ENCODE measurements at regions not wholly inside any gene's neighbourhood (a gene's known extent, or its start where the extent isn't known, plus 50 kb on each side); places are given as distances from the start of the nearest gene placed in this dataset.
"Not testable (repeated sequence)": the region's sequence is repeated elsewhere in the genome, so short reads cannot be mapped to it uniquely, and the experiment has no call there.

DNA sequence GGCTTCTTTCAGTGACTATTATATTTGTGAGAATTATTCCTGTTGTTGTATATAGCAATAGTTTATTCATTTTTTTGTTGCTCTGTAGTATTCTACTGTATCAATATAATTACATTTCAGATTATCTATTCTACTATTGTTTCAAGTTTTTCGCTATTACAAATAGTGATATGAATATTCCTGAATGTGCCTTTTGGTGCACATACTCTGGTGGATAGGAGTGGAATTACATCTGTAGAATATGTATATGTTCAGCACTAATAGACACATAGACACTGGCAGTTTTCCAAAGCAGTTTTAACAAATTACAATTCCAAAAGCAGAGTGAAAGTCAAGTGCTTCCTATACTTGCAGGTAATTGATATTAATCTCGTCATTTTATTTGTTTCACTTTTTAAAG, 696.2 kb upstream of the PRMT6 start:
- intact Hi-C loops (cut with micrococcal nuclease): no loop called here

- intact Hi-C loops (cut with micrococcal nuclease): no loop called here
Measured at GRCh38 chr1:106366627-106367319, 689.7 kb upstream of the PRMT6 start.

GRCh38 chr1:106378261-106378660, 678.2 kb upstream of the PRMT6 start:
- intact Hi-C loops (cut with micrococcal nuclease): no loop called here

DNA sequence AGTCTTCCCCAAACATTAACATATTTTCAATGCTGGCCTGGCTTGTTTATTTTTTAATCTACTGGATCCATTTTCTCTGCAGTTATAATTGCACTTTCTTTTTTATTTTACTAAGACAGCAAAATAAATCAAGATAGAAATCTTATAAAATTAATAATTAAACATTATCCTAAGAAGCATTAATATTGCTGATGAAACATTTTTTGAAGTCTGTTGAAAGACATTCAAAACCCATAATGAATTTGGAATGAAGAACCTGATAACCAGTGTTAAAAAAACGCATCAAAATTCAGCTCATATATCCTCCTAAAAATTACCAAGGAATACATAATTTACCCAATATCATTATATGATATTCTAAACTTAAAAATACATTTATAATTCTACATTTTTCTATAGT, 675.7 kb upstream of the PRMT6 start:
- intact Hi-C loops (cut with micrococcal nuclease): no loop called here

DNA sequence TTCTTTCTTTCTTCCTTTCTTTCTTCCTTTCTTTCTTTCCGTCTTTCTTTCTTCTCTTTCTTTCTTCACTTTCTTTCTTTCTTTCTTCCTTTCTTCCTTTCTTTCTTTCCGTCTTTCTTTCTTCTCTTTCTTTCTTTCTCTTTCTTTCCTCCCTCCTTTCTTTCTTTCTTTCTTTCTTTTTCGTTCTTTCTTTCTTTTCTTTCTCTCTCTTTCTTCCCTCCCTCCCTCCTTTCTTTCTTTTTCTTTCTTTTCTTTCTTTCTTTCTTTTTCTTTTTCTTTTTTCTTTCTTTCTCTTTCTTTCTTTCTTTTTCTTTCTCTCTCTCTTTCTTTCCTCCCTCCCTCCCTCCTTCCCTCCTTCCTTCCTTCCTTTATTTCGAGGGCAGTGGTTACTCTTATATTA, 667.3 kb upstream of the PRMT6 start:
- intact Hi-C loops (cut with micrococcal nuclease): not testable (repeated sequence)

GRCh38 chr1:106393046-106393445, 663.4 kb upstream of the PRMT6 start:
- intact Hi-C loops (cut with micrococcal nuclease): no loop called here

DNA sequence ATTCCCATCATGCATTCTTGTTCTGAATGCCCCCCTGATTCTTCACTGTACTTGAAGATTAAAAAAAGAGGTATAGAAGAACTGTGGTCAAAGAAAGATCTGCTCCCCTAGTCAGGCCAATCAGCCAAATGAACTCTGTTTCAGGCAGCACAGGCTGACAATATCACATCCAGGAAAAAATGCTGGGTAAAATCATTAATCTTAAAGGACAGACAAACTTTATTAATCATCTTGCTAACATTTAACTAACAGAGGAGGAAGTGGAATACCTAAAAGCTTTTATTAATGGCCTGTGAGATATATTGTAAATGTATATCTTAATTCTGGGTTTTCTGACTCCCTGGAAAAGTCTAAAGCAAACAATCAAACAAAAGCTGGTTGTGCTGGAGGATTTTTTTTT, 660.5 kb upstream of the PRMT6 start:
- intact Hi-C loops (cut with micrococcal nuclease): no loop called here

DNA sequence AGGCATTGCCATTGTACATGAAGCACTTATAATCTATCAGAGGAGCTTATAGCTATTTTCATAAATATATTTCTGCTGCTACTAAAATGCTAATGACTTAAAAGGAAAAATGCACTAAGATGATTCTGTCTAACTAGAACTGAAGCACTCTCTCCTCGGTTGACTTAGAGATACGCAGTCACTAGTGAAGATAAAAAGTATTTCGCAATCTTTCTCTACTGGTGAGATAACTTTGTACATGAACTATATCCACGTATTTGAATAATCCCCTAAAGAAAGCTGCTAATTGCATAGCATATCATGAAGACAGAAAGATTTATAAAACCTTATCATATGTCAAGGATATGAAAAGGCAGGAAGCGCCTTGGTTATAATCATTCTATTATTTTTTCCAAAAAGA, 658.1 kb upstream of the PRMT6 start:
- intact Hi-C loops (cut with micrococcal nuclease): no loop called here

DNA sequence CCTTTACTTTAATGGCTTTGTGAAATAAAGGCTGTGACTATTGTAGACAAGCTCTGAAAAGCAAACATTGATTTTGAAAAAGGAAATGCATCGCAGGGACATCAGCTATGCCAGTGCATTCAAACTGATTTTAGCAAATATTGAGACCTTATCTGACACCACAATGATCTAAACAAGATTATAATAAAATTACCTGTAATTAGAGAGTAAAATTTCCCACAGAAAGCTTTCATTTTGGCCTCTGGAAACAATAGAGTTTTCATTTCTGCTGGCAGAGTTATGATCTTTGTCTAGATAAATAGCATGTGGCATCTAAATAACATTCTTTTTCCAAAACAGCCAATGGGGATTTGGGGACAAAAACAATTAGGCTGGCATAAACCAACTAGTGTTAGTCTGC, 650.4 kb upstream of the PRMT6 start:
- intact Hi-C loops (cut with micrococcal nuclease): no loop called here

- intact Hi-C loops (cut with micrococcal nuclease): not testable (repeated sequence)
Measured at GRCh38 chr1:106412321-106412720, 644.2 kb upstream of the PRMT6 start.

DNA sequence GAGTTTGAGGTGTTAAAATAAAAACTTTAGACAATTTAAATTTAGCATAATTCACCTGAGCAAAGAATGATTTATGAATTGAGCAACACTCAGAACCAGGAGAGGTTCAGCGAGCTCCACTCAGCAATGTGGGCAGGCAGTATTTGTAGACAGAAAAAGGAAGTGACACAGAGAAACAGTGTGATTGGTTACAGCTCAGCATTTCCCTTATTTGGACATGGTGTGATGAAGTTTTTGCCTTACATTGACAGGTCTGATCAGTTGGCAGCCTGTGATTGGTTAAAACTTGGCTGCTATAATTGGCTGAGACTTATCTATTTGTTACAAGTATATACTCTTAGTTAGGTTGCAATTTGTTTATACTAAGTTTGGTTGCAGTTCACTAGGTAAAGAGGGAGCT, 621.2 kb upstream of the PRMT6 start:
- intact Hi-C loops (cut with micrococcal nuclease): no loop called here

GRCh38 chr1:106439475-106439874, 617.0 kb upstream of the PRMT6 start:
- intact Hi-C loops (cut with micrococcal nuclease): no loop called here

GRCh38 chr1:106447466-106447865, 609.0 kb upstream of the PRMT6 start:
- intact Hi-C loops (cut with micrococcal nuclease): no loop called here

DNA sequence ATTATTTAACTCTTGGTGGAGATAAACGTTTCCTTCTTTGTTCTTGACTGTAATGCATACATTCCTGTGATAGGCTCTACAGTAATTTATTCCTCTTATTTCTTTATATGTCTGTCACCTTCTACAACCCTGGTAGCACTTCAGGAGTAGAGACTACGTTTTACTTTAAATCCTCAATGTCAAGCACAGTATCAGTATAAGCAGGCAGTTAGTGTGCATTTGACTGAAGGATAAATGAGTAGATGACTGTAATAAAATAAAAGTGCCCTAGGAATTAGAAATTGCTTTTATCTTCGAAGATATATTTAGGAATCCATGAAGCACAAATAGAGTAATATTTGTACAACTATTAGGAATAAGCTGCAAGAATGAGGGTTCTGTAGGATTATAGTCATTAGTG, 599.6 kb upstream of the PRMT6 start:
- intact Hi-C loops (cut with micrococcal nuclease): no loop called here

DNA sequence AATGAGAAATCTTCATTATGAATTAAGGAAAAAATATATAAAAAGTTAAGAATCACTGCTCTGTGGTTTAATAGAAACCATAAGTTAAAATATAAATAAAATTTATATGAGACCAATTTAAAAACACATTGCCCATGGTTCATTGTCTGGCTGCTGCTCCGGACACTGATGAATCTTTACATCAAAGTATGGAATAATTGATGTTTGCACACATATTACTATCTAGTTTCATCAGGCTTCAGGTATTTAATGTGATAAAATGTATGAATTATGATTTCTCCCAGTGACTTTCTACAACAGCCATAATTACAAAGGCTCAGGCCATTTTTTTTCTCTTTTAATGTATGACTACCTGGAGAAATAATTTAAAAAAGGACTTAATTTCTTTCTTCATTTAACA, 599.1 kb upstream of the PRMT6 start:
- intact Hi-C loops (cut with micrococcal nuclease): no loop called here

GRCh38 chr1:106458866-106459265, 597.6 kb upstream of the PRMT6 start:
- intact Hi-C loops (cut with micrococcal nuclease): no loop called here

GRCh38 chr1:106459418-106459817, 597.1 kb upstream of the PRMT6 start:
- intact Hi-C loops (cut with micrococcal nuclease): no loop called here

GRCh38 chr1:106465666-106466065, 590.8 kb upstream of the PRMT6 start:
- intact Hi-C loops (cut with micrococcal nuclease): no loop called here

GRCh38 chr1:106480629-106481028, 575.8 kb upstream of the PRMT6 start:
- intact Hi-C loops (cut with micrococcal nuclease): no loop called here

GRCh38 chr1:106492880-106493279, 563.6 kb upstream of the PRMT6 start:
- intact Hi-C loops (cut with micrococcal nuclease): no loop called here

GRCh38 chr1:106494646-106495045, 561.8 kb upstream of the PRMT6 start:
- intact Hi-C loops (cut with micrococcal nuclease): no loop called here

DNA sequence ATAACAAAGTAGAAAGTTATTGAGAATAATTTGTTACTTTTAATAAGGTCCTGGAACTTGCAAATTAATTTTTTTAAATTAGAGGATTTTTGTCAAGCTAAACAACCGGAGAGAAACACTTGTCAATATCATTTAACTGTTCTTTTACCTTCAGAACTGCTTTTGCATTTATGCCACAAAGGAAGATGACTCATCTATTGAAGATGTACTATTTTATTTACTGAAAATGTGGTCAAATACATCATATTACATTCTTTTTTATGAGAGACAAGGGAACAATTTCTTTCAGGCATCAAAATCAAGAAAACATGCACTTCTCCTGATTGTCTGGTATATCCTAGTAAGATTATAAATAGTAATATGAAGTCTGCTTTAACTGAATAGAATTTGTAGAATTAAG, 558.2 kb upstream of the PRMT6 start:
- intact Hi-C loops (cut with micrococcal nuclease): no loop called here

DNA sequence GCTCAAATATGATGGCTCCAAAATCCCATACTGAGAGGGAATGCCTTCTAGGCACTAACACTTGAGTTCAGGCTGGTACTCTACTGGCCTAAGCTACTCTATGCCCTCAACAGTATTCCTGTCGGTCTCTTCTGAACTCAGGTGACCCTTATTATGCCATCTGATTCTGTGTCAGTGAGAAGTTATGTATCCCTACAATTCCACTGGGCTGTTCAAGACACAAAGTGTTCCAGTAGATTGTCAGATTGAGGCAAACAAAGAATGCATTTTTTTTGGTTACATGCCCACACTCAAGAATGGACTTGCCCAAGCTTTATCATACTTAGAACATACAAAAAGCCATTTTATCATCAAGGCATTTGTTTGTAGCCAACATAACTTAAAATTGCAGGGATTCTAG, 553.8 kb upstream of the PRMT6 start:
- intact Hi-C loops (cut with micrococcal nuclease): no loop called here

GRCh38 chr1:106515375-106515774, 541.1 kb upstream of the PRMT6 start:
- intact Hi-C loops (cut with micrococcal nuclease): no loop called here
